Left ventricle myocardium superior (tissue), 1 donor: ENCODE measurements at regions not wholly inside any gene's neighbourhood (a gene's known extent, or its start where the extent isn't known, plus 50 kb on each side); places are given as distances from the start of the nearest gene placed in this dataset.
"Not testable (repeated sequence)": the region's sequence is repeated elsewhere in the genome, so short reads cannot be mapped to it uniquely, and the experiment has no call there.

Experiments used
- ATAC-seq: fragments of 200-7000 bp; cut with Tn5 transposase; one replicate; pipeline ENCODE4 v1.9.1; 2020; ENCODE audit warnings: mild to moderate bottlenecking, moderate library complexity
- DNase-seq: peaks from one replicate; pipeline ENCODE4 v3.0.0-alpha.2; 2020
- intact Hi-C: fragments of 100-400 bp; cut with micrococcal nuclease; formaldehyde crosslinking; loops from one replicate; pipeline ENCODE4 v1.11.0; 2022
- donor health status: DM: no; HTN: yes; CAD: no; lungs with severe emphysema.

DNA sequence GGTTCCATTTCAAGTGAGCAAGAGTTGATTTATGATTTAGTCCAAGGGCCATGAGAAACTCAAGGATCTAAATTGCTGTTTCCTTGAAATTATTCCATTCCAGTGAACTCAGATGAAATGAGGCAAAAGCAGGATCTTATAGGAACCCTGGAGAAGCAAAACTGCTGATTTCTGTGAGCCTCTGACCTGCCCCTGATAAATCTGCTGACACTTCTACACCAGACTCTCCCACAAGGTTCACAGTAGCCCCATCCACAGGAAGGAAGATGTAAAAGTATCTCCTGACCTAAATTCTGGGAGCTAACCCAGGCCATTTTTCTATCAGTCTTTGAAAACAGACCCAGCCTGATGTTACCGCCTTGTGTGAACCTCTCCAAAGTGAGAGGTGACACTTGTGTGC is 987.6 kb upstream of the AUTS2 start:
- no peak for ATAC-seq
- intact Hi-C loops: no loop called here
- DNase-seq: no peak

DNA sequence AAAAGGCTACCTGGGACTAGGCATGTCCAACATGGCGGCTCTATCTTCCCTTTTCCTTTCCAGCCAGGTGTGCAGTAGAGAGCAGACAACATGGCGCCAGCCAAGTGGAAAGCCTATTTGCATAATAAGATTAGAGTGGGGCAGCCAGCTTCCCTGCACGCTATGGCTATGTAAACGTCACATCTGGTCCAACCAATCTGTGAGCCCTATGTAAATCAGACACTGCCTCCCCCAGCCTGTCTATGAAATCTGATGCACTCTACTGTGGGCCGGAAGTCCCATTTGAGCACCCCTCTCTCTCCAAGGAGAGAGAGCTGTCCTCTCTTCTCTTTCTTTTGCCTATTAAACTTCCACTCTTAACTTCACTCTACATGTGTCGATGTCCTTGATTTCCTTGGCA is 984.9 kb upstream of the AUTS2 start:
- intact Hi-C loops: no loop called here
- no peak for ATAC-seq
- no peak for DNase-seq

DNA sequence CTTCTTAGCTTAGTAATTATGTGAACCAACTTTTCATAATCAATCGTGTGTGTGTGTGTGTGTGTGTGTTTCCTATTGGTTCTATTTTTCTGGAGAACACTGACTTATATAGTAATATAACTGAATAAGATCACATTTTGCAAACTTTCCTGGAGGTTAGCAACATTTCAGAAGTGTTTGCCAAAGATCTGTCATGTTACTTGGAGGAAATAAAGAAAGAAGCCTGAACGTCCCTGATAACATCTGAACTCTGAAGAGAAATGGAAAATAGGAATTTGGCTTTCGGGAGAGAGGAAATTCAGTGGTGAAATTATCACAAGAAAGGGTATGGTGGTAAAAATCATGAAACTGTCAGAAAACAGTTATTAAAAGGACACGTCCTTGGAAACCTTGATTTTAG is 984.4 kb upstream of the AUTS2 start:
- DNase-seq: no peak
- intact Hi-C loops: no loop called here
- no peak for ATAC-seq

DNA sequence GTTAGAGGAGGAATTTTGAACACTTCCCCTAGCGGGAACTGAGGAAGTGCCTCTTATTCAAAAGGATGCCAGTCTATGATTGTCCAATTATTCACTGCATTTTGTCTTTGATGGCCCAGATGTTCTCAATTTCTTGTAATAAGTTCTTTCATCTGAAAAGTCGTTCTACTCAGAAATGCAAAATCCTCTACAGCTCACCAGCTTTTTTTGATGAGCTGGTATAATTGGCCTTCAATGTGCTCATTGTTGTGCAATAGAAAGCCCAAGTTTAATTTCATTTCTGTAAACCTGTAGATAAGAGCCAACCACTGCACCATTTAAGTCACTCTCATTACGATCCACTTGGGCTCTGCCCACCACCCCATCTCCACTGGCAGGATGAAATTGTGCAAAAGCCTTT is 978.7 kb upstream of the AUTS2 start:
- DNase-seq (no peak), ATAC-seq (no peak)
- intact Hi-C loops: no loop called here

DNA sequence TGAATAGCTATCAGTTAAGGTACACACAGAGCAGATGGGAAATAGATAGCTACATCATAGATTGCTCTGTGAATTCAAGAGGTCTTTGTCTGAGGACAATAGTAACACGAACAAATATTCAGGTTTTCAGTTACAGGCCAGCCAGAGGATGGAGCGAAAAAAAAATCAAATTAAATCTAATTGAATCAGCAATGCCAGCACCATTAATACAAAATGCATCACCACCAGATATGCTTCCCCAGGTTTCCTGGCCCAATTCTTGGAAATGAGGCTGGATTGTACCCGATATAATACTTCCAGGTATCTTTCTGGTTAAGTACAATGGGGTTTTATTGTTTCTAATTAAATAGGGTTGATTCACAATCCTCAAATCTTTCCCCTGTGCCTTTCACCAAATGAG is 975.8 kb upstream of the AUTS2 start:
- intact Hi-C loops: no loop called here
- DNase-seq (no peak), ATAC-seq (no peak)

DNA sequence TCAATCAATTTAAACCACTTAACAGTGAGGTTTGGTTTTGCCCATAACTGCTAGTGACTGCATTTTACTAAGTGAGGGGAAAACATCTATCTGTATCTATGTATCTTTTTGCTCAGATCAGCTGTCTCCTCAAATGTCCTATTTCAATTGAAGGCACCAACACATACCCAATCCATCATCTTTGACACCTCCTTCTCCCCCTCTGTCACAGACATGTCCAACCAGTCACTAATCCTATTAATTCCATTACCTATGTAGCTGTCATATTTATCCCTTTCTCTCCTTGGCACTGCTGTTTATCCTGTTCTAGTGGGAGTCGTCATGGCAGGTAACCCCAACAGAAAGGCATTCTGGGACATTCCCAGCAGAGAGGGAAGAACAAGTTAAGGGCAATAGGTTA is 975.2 kb upstream of the AUTS2 start:
- ATAC-seq: no peak
- no peak for DNase-seq
- intact Hi-C loops: no loop called here

DNA sequence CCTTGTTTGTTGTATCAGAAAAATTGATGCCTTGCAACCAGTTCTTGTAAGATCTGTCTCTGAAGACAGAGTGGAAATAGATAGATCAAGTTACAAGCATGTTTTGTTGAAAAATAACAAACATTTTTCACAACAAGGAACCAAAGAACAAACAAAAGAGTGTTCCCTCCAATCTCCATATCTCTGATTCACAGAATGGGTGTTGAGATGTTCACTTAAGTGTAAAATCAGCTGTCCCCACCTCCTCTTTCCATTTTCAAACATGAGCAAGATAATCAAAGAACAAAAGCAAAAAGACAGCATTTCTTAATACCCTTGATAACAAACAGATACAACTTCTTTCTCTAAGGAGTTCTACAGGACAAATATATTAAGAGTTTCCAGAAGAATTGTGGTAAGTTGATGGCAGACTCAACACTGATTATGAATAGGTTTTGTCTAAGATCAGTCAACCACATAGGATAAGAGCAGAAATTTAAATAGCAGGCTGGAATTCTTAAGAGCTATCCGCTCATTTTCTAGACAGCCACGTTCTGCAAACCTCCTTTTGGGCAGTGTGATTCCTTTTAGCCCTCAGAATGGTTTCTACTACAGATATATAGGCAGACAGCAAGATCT is 970.9 kb upstream of the AUTS2 start:
- intact Hi-C loops: no loop called here
- ATAC-seq: no peak
- DNase-seq: no peak

DNA sequence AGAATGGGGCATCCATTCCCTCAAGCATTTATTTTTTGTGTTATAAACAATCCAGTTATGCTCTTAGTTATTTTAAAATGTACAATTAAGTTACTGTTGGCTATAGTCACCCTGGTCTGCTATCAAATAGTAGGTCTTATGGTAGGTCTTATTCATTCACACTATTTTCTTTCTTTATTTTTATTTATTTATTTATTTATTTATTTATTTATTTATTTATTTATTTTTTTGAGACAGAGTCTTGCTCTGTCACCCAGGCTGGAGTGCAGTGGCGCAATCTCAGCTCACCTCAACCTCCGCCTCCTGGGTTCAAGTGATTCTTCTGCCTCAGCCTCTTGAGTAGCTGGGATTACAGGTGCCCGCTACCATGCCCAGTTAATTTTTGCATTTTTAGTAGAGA is 967.4 kb upstream of the AUTS2 start:
- intact Hi-C loops, ATAC-seq, DNase-seq: not testable (repeated sequence)

DNA sequence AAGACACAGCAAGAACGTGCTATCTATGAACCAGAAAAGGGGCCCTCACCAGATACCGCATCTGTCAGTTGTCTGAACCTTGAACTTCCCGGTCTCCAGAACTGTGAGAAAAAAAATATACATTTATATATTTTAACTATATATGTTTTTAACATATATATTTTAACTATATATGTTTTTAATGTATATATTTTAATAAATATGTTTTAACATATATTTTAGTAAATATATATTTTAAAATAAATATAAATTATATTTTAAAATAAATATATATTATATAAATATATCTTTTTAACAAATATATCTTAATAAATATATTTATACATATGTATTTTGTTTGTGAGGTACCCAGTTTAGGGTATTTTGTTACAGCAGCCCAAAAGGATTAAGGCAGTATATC is 958.2 kb upstream of the AUTS2 start:
- ATAC-seq: no peak
- DNase-seq: no peak
- intact Hi-C loops: no loop called here

DNA sequence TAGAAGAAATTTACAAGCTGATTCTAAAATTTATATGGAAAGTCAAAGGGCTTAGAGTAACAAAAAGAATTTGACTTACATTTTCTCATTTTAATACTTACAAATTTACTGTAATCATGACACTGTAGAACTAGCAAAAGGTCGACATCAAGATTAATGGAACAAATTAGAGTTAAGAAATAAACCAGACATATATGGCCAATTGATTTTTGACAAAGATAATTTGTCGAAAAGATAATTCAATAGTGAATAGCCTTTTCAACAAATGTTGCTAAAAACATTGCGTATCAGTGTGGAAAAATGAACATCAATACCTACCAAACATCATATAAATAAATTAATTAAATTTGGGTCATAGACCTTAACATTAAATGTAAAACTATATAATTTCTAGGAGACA is 955.5 kb upstream of the AUTS2 start:
- DNase-seq (no peak), ATAC-seq (no peak)
- intact Hi-C loops: no loop called here

DNA sequence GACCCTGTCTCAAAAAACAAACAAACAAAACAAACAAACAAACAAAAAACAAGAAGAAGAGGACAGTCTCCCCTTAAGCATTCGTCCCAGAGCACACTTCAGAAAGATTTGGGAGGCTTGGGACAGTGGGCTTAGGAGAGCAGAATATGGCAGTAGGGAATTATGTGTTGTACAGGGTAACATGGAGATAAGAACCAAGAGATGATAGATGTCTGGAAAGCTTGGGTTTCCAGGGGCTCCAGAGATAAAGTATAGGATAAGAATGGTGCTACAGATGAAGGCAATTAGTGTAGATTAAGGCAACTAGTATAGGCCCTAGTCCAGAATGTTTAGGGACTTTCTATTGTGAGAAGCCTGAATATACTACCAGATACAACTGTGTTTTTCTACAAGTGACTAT is 934.9 kb upstream of the AUTS2 start:
- ATAC-seq: no peak
- intact Hi-C loops: no loop called here
- DNase-seq: no peak

DNA sequence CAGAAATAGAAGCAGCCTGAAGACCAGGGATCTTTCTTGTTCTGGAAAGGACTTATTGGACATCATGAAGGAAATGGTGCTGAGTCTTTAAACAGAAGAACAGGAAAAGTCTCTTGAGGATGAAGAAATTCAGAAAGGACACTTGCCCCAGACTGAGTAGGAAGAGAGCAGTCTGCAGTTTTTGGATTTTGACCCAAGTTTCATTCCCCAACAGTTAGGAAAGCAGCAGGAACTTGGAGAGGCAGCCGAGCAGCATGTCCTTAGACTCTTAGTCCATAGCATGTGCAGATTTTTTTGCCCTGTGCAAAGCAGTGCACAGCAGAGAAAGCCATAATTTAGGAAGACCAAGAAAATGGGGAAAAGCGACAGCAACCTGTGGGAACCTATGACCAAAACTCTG is 927.2 kb upstream of the AUTS2 start:
- intact Hi-C loops: no loop called here
- DNase-seq: no peak
- peak; percentile 45 for ATAC-seq

DNA sequence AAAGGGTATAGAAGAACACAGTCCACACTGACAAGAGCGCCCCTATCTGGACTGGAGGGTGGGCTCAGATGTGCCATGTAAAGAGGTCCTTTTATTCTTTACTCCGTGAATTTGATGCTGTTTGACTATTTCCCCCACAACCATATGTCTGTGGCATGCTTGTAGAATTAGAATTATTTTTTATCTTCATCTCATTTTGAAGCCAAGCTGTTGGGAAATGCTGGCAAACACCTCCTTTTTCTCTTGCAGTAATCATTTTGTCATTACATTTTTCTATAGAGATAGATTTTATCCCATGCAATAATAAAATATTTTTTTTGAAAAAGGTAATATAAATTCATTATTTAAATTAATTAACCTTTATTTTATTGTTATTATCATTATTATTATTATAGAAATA is 926.6 kb upstream of the AUTS2 start:
- no peak for ATAC-seq
- no peak for DNase-seq
- intact Hi-C loops: no loop called here

DNA sequence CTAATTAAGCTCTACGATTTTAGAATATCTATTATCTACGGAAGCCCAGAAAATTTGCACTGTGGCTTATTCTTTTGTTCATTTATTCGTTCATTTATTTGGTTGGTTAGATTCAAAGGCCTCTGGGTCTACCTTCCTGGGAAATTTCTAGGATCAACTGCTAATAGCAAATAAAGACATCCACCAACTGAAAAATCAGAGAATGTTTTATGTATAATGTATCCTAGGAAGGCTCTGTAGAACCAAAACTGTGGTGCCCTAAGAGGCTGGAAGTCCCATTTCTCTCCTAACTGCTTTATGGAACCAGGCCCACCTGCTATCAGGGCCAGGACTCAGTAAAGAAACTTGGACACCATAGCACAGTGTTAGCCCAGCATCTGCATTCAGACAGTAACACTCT is 923.4 kb upstream of the AUTS2 start:
- intact Hi-C loops: no loop called here
- ATAC-seq (no peak), DNase-seq (no peak)

DNA sequence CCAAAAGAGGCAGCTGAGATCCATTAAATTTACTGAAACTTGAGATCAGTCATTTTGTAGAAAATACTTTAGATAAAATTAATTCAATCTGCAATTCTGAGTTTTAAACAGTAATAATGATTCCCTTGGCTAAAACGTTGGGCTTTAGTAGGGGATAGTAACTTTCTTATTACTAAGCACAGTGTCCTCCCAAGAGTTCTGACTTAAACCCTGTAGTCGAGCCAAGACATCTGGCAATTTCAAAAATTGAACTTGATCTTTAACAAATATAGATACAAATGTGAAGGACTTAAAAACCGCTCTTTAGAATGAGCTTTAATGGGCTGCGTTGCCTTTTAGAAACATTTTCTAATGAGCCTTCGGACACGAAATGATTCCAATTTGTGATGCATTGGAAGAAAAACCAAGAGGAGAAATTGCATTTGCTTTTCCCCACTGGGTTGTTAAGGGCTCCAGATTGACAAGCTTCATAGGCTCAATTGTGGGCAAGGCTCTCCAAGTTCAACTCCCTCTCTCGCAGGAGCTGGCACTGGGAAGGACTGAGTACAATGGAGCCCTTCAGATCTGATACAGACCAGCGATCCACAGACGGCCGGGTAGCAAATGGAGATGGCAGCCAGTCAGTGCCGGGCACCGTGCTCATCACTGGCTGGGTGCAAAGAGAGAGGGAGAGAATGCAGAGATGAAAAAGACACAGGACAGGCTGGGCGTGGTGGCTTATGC is 921.3 kb upstream of the AUTS2 start:
- ATAC-seq (no peak), DNase-seq (no peak)
- intact Hi-C loops: no loop called here

DNA sequence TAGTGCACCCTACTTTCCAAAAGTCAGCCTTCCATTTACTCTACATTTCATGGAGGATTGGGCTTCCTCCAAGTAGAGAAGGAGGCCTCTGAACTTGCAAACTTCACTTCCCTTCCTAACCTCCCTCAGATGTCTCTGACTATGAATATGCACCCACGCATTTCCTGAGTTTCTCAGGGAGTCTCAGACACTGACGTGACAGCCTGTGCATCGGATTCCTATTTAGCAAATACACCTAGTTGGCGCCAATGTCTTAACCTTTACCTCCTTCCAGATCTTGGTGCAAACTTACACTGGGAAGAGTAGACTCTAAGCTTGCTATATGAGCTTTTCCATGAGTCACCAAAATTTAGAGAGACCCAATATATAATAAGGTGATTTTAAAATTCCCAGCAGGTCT is 920.1 kb upstream of the AUTS2 start:
- ATAC-seq (no peak), DNase-seq (no peak)
- intact Hi-C loops: no loop called here

DNA sequence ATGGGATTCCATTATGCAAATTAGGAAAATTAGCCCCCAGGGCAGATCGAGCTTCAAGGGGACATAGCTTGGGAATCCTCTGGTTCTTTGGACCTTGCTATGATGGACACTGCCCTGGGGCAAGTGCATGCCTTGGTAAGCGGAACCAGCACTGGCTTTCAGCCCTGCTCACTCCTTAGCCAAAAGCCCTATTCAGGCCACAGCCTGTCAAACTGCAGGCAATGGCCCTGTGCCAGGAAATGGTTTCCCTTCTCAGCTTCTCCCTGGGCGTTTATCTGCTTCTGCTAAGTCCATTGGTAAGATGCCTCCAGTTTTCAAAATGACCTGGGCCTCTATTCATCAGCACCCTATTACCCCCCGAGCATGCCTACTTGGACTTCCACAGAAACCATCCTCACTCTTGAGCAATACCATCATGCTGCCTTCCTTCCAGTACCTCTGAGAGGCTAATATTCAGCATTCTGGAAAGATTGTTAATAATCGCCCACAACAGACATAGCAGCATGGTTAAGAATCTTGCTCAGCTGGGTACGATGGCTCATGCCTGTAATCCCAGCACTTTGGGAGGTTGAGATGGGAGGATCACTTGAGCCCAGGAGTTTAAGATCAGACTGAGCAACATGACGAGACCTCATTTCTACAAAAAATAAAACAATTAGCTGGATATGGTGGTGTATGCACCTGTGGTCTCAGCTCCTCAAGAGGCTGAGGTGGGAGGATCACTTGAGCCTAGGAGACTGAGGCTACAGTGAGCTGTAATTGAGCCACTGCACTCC is 918.6 kb upstream of the AUTS2 start:
- DNase-seq: peak; percentile 28
- intact Hi-C loops: no loop called here
- ATAC-seq: no peak

DNA sequence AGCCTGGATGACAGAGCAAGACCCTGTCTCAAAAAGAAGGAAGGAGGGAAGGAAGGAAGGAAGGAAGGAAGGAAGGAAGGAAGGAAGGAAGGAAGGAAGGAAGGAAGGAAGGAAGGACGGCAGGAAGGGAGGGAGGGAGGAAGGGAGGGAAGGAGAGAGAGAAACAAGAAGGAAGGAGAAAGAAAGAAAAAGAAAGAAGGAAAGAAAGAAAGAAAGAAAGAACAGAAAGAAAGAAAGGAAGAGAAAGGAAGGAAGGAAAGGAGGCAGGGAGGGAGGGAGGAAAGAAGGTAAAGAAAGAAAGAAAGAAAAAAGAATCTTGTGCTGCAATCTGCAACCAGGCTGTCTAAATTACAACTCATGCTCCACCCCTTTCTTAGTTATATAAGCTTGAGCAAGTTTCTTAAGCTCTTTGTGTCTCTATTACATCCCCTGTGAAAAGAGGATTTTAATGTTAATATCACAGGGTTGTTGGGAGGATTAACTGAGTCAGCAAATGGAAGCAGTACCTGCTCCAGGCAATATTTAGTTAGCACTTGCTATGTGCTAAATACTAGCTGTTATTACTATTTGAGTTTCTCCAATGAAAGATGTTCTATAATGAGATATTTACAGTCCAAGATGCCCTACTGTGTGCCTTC is 917.9 kb upstream of the AUTS2 start:
- ATAC-seq (no peak), DNase-seq (no peak)
- intact Hi-C loops: no loop called here

DNA sequence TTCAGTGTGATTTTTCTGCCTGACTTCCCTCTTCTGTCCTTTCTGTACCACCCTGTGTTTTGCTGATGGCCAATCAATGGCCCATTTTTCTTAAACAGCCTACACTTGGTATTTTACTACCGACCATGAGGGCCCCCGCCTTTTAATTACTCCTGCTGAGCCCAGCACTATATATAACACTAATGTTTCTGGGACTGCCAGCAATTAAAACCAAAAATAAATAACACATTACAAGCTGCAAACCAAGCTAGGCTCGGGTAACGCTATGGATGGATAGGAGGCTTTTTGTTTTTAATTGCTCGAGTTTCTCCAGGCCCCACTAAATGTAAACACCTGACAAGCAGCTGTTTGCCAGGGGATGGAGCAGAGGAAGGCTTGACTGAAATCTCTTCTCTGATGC is 915.4 kb upstream of the AUTS2 start:
- intact Hi-C loops: no loop called here
- ATAC-seq: no peak

DNA sequence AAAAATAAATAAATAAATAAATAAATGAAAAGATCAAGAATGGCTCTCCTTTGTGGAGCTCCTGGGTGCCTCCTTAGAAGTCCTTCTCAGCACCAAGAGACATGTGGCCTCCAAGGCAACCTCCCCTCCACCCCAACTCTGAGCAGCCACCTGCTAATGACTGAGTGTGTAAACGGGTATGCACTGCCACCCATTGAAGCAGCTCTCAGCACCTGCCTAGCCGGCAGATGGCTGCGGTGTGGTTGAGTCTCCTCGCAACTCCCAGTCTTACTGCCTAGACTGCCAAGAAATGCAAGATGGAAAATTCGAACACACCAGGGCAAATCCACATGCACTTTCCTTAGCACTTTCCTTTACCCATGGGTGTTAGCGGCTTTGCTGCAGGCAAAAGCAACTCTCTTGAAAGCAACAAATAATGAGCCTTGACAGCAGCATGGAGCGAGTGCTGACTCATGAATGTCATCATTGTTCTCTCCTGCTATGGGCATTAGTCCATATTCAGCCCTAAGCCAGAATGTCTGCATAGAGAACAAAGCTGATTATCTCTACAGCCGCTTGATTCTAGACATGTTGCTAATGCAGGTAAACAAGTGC is 913.9 kb upstream of the AUTS2 start:
- intact Hi-C loops: no loop called here
- ATAC-seq (no peak), DNase-seq (no peak)

More for the DNA sequence above, 915.4 kb upstream of the AUTS2 start:
- DNase-seq: no peak
